GM21825 (cell line): ENCODE measurements at regions not wholly inside any gene's neighbourhood (a gene's known extent, or its start where the extent isn't known, plus 50 kb on each side); places are given as distances from the start of the nearest gene placed in this dataset.

ENCODE experiments used
- ATAC-seq: cut with Tn5 transposase; IDR thresholded peaks from one replicate; pipeline ENCODE4 v1.9.1; 2021; ENCODE audit warnings: mild to moderate bottlenecking, moderate library complexity; ENCODE audit not compliant: unreplicated experiment

- ATAC-seq: no peak
These were observed 674.0 kb downstream of the OTOL1 start for GRCh38 chr3:162170581-162170980.

- no peak for ATAC-seq
These were observed 675.4 kb downstream of the OTOL1 start for GRCh38 chr3:162171970-162172369.

DNA sequence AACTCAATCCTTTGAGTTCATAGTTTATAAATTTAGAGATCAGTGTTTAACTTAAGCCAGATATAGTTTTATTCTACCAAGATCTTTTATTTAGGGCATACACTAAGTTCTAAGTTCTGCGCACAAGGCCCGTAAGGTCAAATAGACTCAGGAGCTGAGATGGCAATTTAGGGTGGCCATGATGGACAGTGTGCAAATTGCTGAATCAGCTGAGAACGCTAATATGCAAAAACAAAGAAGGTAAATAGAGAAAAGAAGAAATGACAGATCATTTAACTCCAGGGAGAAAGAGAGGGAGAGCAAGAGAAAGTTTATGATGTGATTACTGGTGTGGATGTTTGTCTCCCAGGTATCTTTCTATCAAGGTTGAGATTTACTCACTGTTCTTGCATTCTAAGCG, 678.5 kb downstream of the OTOL1 start:
- no peak for ATAC-seq

- no peak for ATAC-seq
These were observed 679.3 kb downstream of the OTOL1 start for GRCh38 chr3:162175878-162176277.

DNA sequence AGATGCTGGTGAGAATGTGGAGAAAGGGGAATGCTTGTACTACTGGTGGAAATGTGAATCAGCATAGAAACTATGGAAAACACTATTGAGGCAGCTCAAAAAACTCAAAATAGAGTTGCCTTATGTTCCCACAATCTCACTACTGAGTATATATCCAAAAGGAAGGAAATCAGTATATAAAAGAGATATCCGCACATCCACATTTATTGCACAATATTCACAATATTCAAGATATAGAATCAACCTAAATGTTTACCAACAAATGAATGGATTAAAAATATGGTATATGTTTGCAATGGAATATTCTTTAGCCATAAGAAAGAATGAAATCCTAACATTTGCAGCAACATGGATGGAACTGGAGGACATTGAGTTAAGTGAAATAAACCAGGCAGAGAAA, 686.8 kb downstream of the OTOL1 start:
- ATAC-seq: no peak

DNA sequence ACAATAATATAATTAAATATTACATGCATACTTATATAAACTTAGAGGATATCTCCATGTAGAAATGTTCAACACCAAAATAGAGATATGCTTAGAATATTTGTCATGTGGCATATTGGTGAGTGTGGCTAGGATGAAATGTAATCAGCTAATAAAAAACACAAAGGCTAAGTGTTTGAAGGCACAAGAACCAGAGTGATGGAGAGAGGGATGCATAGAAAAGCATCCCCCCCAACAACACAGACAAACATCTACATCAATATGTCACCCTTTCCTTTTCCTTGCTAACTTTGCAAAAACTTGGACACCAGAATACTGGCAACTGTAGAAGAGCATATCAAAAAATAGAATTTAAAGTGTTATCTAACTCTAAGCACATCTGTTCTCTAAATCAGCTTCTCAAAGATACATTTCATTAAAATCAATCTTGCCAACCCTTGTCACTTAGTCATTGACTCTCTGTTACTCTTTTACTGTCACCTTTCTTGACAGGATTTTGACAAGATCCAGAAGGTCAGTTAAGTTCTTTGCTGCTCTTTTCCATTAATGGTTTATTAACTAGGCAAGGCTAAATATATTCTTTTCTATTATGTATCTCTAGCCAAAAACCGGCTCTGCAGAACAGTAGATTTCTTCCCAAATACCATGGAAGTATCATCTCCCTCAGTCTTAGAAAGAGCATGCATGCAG, 695.9 kb downstream of the OTOL1 start:
- no peak for ATAC-seq

- ATAC-seq: no peak
These were observed 696.8 kb downstream of the OTOL1 start for GRCh38 chr3:162193148-162194095.

GRCh38 chr3:162195147-162195546, 698.5 kb downstream of the OTOL1 start:
- no peak for ATAC-seq

DNA sequence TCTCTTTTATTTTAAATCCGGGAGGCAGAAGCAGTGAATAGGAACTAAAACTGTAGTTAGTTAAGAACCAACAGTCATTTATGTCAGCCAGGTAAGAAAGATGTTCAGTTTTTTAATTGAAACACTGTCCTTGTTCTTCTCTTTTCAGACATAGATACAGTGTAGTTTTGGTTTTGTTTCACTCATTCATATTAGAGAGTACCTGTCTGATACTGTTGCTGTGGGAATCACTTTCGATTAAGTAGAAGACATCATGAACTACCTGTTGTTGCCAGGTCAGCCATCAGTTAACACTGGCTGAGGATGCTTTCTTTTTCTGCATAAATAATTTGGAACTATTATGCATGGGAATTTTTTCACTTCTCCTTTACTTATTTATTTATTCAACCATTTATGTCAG, 700.4 kb downstream of the OTOL1 start:
- no peak for ATAC-seq

DNA sequence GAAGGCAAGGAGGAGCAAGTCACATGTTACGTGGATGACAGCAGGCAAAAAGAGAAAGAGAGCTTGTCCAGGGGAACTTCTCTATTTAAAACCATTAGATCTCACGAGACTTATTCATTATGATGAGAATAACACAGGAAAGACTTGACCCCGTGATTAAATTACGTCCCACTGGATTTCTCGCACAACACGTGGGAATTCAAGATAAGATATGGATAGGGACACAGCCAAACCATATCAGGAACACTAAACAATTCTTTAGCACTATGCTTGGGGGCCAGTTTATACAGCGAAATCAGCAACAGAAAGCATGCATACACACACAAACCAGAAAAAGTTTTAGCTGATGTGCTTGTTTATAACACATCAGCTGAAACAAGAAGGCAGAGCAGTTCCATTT, 704.2 kb downstream of the OTOL1 start:
- no peak for ATAC-seq

DNA sequence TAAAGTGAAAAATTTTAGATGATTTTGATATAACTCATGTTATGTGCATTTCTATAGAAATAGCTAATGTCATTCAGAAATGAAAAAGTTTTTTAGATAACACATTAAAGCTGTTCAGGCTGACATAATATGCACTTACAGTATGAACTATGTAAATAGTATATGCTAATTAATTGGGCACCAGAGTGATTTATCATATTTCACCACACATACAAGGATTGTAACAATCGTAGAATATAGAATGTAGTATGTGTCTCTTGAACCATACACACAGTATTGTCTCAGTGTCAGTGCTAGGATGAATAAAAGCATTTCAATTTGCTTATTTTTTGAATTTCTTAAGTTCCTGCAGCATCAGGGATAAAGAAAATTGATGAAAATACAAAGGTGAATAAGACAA, 710.0 kb downstream of the OTOL1 start:
- ATAC-seq: no peak

DNA sequence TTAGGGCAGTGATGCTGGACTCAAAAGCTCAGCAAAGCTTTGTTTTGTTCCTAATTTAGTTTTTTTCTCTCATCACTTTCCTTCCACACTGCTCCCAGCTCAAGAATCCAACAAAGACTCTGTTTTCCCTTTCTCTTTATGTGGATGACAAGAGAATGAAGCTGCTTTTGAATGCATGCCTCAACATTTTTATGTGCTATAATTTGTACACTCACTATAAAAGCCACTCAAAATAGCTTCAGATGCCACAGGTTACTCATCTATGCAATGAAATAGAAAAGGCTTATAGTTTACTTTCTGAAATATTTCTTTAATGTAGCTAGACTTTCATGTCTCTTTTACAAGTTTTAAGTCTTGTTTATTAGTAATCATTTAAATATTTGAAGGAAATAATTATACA, 714.9 kb downstream of the OTOL1 start:
- no peak for ATAC-seq

DNA sequence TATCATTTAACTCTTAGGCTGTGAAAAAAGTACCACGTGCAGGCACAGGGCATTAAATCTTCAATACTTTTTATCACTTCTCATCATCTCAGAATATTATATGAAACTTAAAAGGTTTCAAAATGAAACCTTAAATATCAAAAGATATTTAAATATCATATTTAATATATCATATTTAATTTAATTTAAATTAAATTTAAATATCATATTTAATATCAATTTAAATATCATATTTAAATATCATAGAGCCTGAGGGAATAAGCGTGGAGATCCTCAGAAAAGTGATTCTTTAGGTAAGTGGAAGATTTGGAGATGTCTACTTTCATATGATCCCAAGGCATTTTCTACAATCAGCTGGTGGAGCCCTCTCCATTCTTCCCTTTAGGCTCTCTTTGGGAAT, 716.6 kb downstream of the OTOL1 start:
- ATAC-seq: no peak

- no peak for ATAC-seq
These were observed 717.3 kb downstream of the OTOL1 start for GRCh38 chr3:162213956-162214355.

DNA sequence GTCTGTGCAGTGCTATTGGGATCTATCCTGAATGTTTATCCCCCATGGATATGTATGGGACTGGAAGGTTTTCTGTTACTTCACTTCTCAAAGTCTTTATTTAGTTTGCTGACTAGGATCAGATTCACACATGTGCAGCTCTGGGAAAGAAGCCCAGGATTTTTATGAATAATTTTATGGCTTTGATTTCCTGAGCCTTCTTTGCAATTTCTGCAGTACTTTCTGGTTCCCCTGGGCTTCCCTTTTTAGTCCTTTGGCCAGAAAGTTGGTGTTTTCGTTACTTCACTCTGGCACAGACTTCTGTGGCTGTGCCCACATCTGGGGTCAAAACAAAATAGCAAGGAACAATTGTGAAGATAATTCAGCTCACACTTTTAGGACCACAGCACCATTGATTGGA, 721.0 kb downstream of the OTOL1 start:
- no peak for ATAC-seq

GRCh38 chr3:162218479-162218878, 721.9 kb downstream of the OTOL1 start:
- ATAC-seq: no peak

GRCh38 chr3:162224746-162225145, 728.1 kb downstream of the OTOL1 start:
- ATAC-seq: no peak

GRCh38 chr3:162236949-162237348, 740.3 kb downstream of the OTOL1 start:
- no peak for ATAC-seq

DNA sequence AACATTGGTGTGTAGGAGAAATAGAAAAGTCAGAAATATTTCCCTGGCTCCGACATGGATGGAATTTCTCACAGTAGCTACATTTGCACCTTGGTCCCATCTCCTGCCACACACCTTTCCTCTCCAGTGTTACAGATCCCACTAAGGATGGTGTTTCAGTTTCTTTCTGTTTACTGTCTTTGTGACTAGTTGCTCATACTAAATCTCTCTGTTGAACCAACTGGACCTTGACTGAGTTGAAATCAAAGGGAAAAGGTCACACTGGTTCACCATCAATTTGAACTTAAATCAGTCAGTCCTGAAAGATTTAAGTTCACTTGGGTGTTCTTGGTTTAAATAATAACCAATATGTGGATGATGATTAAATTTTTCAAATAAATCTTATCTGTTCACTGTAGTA, 754.2 kb downstream of the OTOL1 start:
- no peak for ATAC-seq

DNA sequence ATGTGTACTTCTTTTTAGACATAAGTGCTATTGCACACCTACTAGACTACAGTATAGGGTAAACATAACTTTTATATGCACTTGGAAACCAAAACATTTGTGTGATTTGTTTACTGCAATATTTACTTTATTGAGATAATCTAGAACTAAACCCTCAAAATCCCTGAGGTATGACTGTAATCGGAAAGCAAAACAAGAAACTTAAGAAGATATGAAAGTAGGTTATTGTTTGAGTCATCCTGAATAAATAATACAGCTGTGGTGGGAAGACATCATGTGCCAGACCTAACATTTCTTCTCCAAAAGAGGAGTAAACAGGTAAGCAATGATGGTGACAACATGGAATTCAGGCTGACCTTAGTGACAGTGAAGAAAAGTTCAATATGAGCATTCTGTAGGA, 765.5 kb downstream of the OTOL1 start:
- ATAC-seq: no peak

DNA sequence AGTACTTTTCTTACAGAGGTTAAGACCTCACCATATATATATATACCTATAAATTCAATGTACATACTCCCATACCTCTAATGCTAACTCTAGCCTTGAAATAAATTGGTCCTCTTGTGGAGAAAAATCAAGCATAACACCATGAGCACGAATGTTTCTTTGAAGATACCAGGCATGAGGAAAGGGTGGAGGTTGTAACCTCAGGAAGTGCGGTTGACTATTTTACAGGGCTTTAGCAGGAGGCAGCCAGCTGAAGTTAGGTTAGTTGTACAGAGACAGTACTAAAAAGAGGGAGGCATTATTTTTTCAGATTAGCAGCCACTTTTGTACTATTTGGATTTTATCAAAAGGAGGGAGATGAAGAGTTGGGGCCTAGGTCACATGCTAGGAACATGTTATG, 767.0 kb downstream of the OTOL1 start:
- ATAC-seq: no peak
